B cell (primary cell): ENCODE measurements at regions not wholly inside any gene's neighbourhood (a gene's known extent, or its start where the extent isn't known, plus 50 kb on each side); places are given as distances from the start of the nearest gene placed in this dataset.

Source experiments
- EZH2 ChIP-seq: IDR thresholded peaks from 2 replicates; pipeline ENCODE4 v1.6.1; 2012; ENCODE audit warnings: borderline replicate concordance, low read depth, mild to moderate bottlenecking, moderate library complexity, low read length; ENCODE audit not compliant: insufficient read depth, poor library complexity, severe bottlenecking
- TF ChIP-seq, protein P1 (sequence below): fragments of 200-600 bp; IDR thresholded peaks from one replicate; pipeline ENCODE4 v1.8.0; 2022; ENCODE audit warnings: antibody characterized with exemption, mild to moderate bottlenecking

DNA sequence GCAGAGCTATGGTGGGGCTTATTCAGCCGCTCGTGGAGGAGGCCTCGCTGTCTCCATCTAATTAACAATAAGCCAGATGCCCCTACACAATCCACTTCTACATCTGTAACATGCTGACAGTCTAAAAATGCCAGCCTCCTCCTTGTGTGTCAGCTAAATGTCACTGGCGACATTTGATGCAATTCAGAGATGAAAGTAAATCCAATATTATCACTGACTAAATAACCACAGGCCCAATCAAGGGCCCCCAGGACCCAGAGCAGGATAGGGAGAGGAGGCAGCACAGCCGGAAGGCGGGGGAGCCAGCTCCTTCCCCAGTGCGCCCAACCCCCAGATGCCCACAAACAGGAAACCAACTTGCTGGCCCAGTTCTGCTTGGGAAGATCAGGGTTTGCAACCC, 76.6 kb downstream of the DMRTA2 start:
- TF ChIP-seq, protein P1, sequence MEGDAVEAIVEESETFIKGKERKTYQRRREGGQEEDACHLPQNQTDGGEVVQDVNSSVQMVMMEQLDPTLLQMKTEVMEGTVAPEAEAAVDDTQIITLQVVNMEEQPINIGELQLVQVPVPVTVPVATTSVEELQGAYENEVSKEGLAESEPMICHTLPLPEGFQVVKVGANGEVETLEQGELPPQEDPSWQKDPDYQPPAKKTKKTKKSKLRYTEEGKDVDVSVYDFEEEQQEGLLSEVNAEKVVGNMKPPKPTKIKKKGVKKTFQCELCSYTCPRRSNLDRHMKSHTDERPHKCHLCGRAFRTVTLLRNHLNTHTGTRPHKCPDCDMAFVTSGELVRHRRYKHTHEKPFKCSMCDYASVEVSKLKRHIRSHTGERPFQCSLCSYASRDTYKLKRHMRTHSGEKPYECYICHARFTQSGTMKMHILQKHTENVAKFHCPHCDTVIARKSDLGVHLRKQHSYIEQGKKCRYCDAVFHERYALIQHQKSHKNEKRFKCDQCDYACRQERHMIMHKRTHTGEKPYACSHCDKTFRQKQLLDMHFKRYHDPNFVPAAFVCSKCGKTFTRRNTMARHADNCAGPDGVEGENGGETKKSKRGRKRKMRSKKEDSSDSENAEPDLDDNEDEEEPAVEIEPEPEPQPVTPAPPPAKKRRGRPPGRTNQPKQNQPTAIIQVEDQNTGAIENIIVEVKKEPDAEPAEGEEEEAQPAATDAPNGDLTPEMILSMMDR, result no peak
- TF ChIP-seq EZH2, result no peak
